GM12891 (cell line): ENCODE measurements at regions not wholly inside any gene's neighbourhood (a gene's known extent, or its start where the extent isn't known, plus 50 kb on each side); places are given as distances from the start of the nearest gene placed in this dataset.

Experiments
- SPI1 ChIP-seq: IDR thresholded peaks from 2 replicates; pipeline ENCODE4 v1.6.1; 2011; ENCODE audit warnings: low read depth, low read length, control low read depth
- TAF1 ChIP-seq: IDR thresholded peaks from 2 replicates; pipeline ENCODE4 v1.6.1; 2011; ENCODE audit warnings: low read depth, low read length, control low read depth

GRCh38 chr4:11537846-11538245 lies 109.2 kb upstream of the HS3ST1 start:
- TF ChIP-seq TAF1 = no peak
- TF ChIP-seq SPI1 = peak; percentile 71
